A549 (cell line): ENCODE measurements at regions not wholly inside any gene's neighbourhood (a gene's known extent, or its start where the extent isn't known, plus 50 kb on each side); places are given as distances from the start of the nearest gene placed in this dataset.

ENCODE experiments used
- ATAC-seq, 2 experiments: fragments of 200-7000 bp in 1 of 2; fragments of >200 bp in 1 of 2; cut with Nextera tagmentation in 1 of 2; cut with Tn5 transposase in 1 of 2; 3 replicates each; pipeline versions ENCODE4 v1.8.0 to v1.9.1; 2018 to 2020; ENCODE audit warnings: mild to moderate bottlenecking in 1 of 2, moderate library complexity in 1 of 2
- CTCF ChIA-PET: fragments of 300-600 bp; sonication (Branson Sonifier 250); formaldehyde crosslinking; extraction: SDS; loops from one replicate; lab custom pipeline; 2021; ENCODE audit warnings: antibody characterized with exemption, inconsistent platforms; lab: Yijun Ruan, JAX
- POLR2A ChIA-PET: fragments of 350-600 bp; formaldehyde crosslinking; extraction: SDS; loops from one replicate; lab custom pipeline; 2021; ENCODE audit warnings: antibody characterized with exemption, inconsistent platforms; lab: Yijun Ruan, JAX
- DNase-seq, 2 experiments: peaks; one replicate each; pipeline versions ENCODE4 v3.0.0 to v3.0.0-alpha.2; 2011 to 2016; ENCODE audit warnings: low read depth in 1 of 2, low spot score in 1 of 2
- FAIRE-seq: peaks from 2 replicates; lab custom pipeline; 2011; peaks lifted over from hg19 to GRCh38; lab: Jason Lieb, UNC
- H3K27ac ChIP-seq, 2 experiments: fragments of >200 bp; sonication (Bioruptor Twin); formaldehyde crosslinking; 3 replicates each; pipeline ENCODE4 v1.5.1; 2016 to 2017
- H3K4me1 ChIP-seq: fragments of >200 bp; sonication (Bioruptor Twin); formaldehyde crosslinking; 3 replicates; pipeline ENCODE4 v1.6.1; 2016
- H3K4me2 ChIP-seq: fragments of >200 bp; sonication (Bioruptor Twin); formaldehyde crosslinking; 3 replicates; pipeline ENCODE4 v1.6.1; 2016
- H3K4me3 ChIP-seq: fragments of >200 bp; sonication (Bioruptor Twin); formaldehyde crosslinking; 3 replicates; pipeline ENCODE4 v1.5.1; 2016
- H3K9me3 ChIP-seq: fragments of >200 bp; sonication (Bioruptor Twin); formaldehyde crosslinking; 3 replicates; pipeline ENCODE4 v1.6.1; 2016
- CHD2 ChIP-seq: fragments of 150-350 bp; IDR thresholded peaks from 2 replicates; pipeline ENCODE4 v1.6.1; 2014; ENCODE audit warnings: low read length; ENCODE audit not compliant: partially characterized antibody
- FOSL2 ChIP-seq, 2 experiments: fragments of 450-650 bp in 1 of 2; fragments of >200 bp in 1 of 2; sonication (Bioruptor Twin) in 1 of 2; formaldehyde crosslinking; IDR thresholded peaks; 2 replicates each; pipeline versions ENCODE4 v1.5.0 to v1.6.1; 2016 to 2020; ENCODE audit warnings: mild to moderate bottlenecking in 1 of 2, moderate library complexity in 1 of 2
- GATA3 ChIP-seq: IDR thresholded peaks from 2 replicates; pipeline ENCODE4 v1.6.1; 2012; ENCODE audit warnings: borderline replicate concordance
- HEYL ChIP-seq: fragments of 250-450 bp; sonication (Bioruptor Pico); IDR thresholded peaks from 2 replicates; pipeline ENCODE4 v1.8.0; 2021; ENCODE audit warnings: mild to moderate bottlenecking, moderate library complexity
- HOXB13 ChIP-seq: fragments of 250-450 bp; sonication (Bioruptor Pico); IDR thresholded peaks from 2 replicates; pipeline ENCODE4 v1.5.0; 2020; ENCODE audit warnings: low read depth, mild to moderate bottlenecking, moderate library complexity
- HOXB5 ChIP-seq: fragments of 250-450 bp; sonication (Bioruptor Pico); IDR thresholded peaks from 2 replicates; pipeline ENCODE4 v1.5.0; 2020; ENCODE audit warnings: mild to moderate bottlenecking, moderate library complexity
- MAFK ChIP-seq: fragments of 450-650 bp; IDR thresholded peaks from 2 replicates; pipeline ENCODE4 v1.6.1; 2014; ENCODE audit not compliant: partially characterized antibody
- NFE2L2 ChIP-seq: fragments of 150-350 bp; conservative IDR thresholded peaks from 2 replicates; pipeline ENCODE4 v1.6.1; 2014; ENCODE audit warnings: low read length
- POLR2AphosphoS2 ChIP-seq: conservative IDR thresholded peaks from 2 replicates; pipeline ENCODE4 v1.6.1; 2012; ENCODE audit warnings: low read length, improper control_type of control experiment, inconsistent platforms
- RAD21 ChIP-seq, 2 experiments: fragments of >200 bp in 1 of 2; sonication (Bioruptor Twin) in 1 of 2; formaldehyde crosslinking in 1 of 2; IDR thresholded peaks in 1 of 2; conservative IDR thresholded peaks in 1 of 2; 2 replicates in 1 of 2; 3 replicates in 1 of 2; pipeline ENCODE4 v1.6.1; 2012 to 2018; ENCODE audit warnings: inconsistent platforms in 1 of 2
- RNF2 ChIP-seq: fragments of 200-600 bp; sonication (generic); IDR thresholded peaks from 2 replicates; pipeline ENCODE4 v1.6.1; 2016; ENCODE audit warnings: low read depth, mild to moderate bottlenecking, antibody characterized with exemption, moderate library complexity, borderline replicate concordance
- SMC3 ChIP-seq: fragments of >200 bp; sonication (Bioruptor Twin); formaldehyde crosslinking; IDR thresholded peaks from 3 replicates; pipeline ENCODE4 v1.6.1; 2018; ENCODE audit warnings: inconsistent platforms
- ZC3H11A ChIP-seq: fragments of 450-650 bp; IDR thresholded peaks from 2 replicates; pipeline ENCODE4 v1.6.1; 2014; ENCODE audit warnings: antibody characterized with exemption, mild to moderate bottlenecking
- WGBS: methylation state at CpG from one replicate; pipeline ENCODE4 v1.1.6; 2017; ENCODE audit errors: missing lambda C conversion rate; 5-methylcytosine and 5-hydroxymethylcytosine counted together
- TF ChIP-seq, protein P1 (sequence below): fragments of >200 bp; sonication (Bioruptor Twin); formaldehyde crosslinking; IDR thresholded peaks from 3 replicates; pipeline ENCODE4 v1.5.1; 2016
- TF ChIP-seq, protein P2 (sequence below): IDR thresholded peaks from 2 replicates; pipeline ENCODE4 v1.6.1; 2012; ENCODE audit warnings: low read depth, borderline replicate concordance
- TF ChIP-seq, protein P3 (sequence below): fragments of >200 bp; sonication (Bioruptor Twin); formaldehyde crosslinking; IDR thresholded peaks from 2 replicates; pipeline ENCODE4 v1.6.1; 2016
- TF ChIP-seq, protein P4 (sequence below): IDR thresholded peaks from 2 replicates; pipeline ENCODE4 v1.6.1; 2012
- TF ChIP-seq, protein P5 (sequence below): fragments of 450-650 bp; IDR thresholded peaks from 2 replicates; pipeline ENCODE4 v1.6.1; 2014; ENCODE audit warnings: antibody characterized with exemption
- TF ChIP-seq, protein P6 (sequence below): fragments of 150-350 bp; IDR thresholded peaks from 2 replicates; pipeline ENCODE4 v1.6.1; 2014; ENCODE audit warnings: low read depth, mild to moderate bottlenecking, low read length
- TF ChIP-seq, protein P7 (sequence below): fragments of 200-600 bp; sonication (generic); IDR thresholded peaks from 2 replicates; pipeline ENCODE4 v1.6.1; 2016; ENCODE audit warnings: antibody characterized with exemption, mild to moderate bottlenecking, moderate library complexity

DNA sequence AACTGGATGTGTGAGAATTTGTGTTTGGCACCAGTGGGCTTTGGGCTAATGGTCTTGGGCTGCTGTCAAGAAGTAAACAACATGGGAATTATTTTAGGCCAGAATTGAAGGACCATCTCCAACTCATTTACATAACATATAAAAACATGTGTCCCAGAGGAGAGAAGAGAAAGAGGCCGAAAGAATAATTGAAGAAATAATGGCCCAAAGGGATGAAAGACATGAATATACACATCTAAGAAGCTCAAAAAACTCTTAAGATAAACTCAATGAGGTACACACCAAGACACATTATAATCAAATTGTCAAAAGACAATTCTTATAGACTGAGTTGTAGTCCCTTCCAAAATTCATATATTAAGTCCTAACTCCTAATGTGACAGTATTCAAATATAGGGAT is 56.1 kb upstream of the SCAF11 start:
- 3% methylated on average over 1 of the region's 1 CpG for WGBS
- ChIA-PET POLR2A (no interaction called here), CTCF (no interaction called here)
- Histone ChIP-seq H3K4me1 (no peaks in the 10 kb centered on the region), H3K4me2 (no peak overlapping the region), H3K27ac (no peak overlapping the region), H3K9me3 (peaks cover 59% of the 10 kb centered on the region), H3K4me3 (no peak overlapping the region)
- DNase-seq, result no peak
- ATAC-seq, result no peak
- FAIRE-seq, result no peak
- TF ChIP-seq, protein P1, sequence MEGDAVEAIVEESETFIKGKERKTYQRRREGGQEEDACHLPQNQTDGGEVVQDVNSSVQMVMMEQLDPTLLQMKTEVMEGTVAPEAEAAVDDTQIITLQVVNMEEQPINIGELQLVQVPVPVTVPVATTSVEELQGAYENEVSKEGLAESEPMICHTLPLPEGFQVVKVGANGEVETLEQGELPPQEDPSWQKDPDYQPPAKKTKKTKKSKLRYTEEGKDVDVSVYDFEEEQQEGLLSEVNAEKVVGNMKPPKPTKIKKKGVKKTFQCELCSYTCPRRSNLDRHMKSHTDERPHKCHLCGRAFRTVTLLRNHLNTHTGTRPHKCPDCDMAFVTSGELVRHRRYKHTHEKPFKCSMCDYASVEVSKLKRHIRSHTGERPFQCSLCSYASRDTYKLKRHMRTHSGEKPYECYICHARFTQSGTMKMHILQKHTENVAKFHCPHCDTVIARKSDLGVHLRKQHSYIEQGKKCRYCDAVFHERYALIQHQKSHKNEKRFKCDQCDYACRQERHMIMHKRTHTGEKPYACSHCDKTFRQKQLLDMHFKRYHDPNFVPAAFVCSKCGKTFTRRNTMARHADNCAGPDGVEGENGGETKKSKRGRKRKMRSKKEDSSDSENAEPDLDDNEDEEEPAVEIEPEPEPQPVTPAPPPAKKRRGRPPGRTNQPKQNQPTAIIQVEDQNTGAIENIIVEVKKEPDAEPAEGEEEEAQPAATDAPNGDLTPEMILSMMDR, result no peak
- TF ChIP-seq, protein P2, sequence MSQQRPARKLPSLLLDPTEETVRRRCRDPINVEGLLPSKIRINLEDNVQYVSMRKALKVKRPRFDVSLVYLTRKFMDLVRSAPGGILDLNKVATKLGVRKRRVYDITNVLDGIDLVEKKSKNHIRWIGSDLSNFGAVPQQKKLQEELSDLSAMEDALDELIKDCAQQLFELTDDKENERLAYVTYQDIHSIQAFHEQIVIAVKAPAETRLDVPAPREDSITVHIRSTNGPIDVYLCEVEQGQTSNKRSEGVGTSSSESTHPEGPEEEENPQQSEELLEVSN, result no peak
- TF ChIP-seq NFE2L2, result no peak
- TF ChIP-seq RNF2, result no peak
- no peak for TF ChIP-seq GATA3
- TF ChIP-seq HOXB5 (CRISPR knock-in tag), result no peak
- TF ChIP-seq RAD21 (conservative IDR thresholded peaks at IDR 0.05 in 1 of 2, IDR thresholded peaks at IDR 0.05 in 1 of 2), result no peak
- TF ChIP-seq, protein P3, sequence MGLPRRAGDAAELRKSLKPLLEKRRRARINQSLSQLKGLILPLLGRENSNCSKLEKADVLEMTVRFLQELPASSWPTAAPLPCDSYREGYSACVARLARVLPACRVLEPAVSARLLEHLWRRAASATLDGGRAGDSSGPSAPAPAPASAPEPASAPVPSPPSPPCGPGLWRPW, result no peak
- TF ChIP-seq MAFK, result no peak
- no peak for TF ChIP-seq POLR2AphosphoS2
- TF ChIP-seq, protein P4, sequence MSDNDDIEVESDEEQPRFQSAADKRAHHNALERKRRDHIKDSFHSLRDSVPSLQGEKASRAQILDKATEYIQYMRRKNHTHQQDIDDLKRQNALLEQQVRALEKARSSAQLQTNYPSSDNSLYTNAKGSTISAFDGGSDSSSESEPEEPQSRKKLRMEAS, result no peak
- TF ChIP-seq, protein P5, sequence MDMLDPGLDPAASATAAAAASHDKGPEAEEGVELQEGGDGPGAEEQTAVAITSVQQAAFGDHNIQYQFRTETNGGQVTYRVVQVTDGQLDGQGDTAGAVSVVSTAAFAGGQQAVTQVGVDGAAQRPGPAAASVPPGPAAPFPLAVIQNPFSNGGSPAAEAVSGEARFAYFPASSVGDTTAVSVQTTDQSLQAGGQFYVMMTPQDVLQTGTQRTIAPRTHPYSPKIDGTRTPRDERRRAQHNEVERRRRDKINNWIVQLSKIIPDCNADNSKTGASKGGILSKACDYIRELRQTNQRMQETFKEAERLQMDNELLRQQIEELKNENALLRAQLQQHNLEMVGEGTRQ, result no peak
- TF ChIP-seq, protein P6, sequence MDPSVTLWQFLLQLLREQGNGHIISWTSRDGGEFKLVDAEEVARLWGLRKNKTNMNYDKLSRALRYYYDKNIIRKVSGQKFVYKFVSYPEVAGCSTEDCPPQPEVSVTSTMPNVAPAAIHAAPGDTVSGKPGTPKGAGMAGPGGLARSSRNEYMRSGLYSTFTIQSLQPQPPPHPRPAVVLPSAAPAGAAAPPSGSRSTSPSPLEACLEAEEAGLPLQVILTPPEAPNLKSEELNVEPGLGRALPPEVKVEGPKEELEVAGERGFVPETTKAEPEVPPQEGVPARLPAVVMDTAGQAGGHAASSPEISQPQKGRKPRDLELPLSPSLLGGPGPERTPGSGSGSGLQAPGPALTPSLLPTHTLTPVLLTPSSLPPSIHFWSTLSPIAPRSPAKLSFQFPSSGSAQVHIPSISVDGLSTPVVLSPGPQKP, result no peak
- no peak for TF ChIP-seq FOSL2 (IDR thresholded peaks at IDR 0.05)
- TF ChIP-seq FOSL2 (CRISPR knock-in tag; IDR thresholded peaks at IDR 0.05), result no peak
- no peak for TF ChIP-seq ZC3H11A
- no peak for TF ChIP-seq CHD2
- no peak for TF ChIP-seq SMC3
- TF ChIP-seq HOXB13 (CRISPR knock-in tag), result no peak
- TF ChIP-seq, protein P7, sequence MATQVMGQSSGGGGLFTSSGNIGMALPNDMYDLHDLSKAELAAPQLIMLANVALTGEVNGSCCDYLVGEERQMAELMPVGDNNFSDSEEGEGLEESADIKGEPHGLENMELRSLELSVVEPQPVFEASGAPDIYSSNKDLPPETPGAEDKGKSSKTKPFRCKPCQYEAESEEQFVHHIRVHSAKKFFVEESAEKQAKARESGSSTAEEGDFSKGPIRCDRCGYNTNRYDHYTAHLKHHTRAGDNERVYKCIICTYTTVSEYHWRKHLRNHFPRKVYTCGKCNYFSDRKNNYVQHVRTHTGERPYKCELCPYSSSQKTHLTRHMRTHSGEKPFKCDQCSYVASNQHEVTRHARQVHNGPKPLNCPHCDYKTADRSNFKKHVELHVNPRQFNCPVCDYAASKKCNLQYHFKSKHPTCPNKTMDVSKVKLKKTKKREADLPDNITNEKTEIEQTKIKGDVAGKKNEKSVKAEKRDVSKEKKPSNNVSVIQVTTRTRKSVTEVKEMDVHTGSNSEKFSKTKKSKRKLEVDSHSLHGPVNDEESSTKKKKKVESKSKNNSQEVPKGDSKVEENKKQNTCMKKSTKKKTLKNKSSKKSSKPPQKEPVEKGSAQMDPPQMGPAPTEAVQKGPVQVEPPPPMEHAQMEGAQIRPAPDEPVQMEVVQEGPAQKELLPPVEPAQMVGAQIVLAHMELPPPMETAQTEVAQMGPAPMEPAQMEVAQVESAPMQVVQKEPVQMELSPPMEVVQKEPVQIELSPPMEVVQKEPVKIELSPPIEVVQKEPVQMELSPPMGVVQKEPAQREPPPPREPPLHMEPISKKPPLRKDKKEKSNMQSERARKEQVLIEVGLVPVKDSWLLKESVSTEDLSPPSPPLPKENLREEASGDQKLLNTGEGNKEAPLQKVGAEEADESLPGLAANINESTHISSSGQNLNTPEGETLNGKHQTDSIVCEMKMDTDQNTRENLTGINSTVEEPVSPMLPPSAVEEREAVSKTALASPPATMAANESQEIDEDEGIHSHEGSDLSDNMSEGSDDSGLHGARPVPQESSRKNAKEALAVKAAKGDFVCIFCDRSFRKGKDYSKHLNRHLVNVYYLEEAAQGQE, result no peak
- TF ChIP-seq HEYL (CRISPR knock-in tag), result no peak
